Kidney (tissue), 13 donors: ENCODE measurements at regions not wholly inside any gene's neighbourhood (a gene's known extent, or its start where the extent isn't known, plus 50 kb on each side); places are given as distances from the start of the nearest gene placed in this dataset.

Source experiments
- DNase-seq, 5 donors: peaks; one replicate each; pipeline ENCODE4 v3.0.0-alpha.2; 2013 to 2020
- FAIRE-seq: peaks from 2 replicates; lab custom pipeline; 2012; peaks lifted over from hg19 to GRCh38; lab: Jason Lieb, UNC
- H3K27ac ChIP-seq, 2 donors: one replicate each; pipeline ENCODE4 v1.7.0; 2013; ENCODE audit warnings: low read depth in 2 of 2, low read length in 2 of 2, inconsistent platforms in 1 of 2
- H3K27me3 ChIP-seq: one replicate; pipeline ENCODE4 v1.7.1; 2013; ENCODE audit warnings: low read length, inconsistent platforms; ENCODE audit not compliant: control insufficient read depth, insufficient read depth
- H3K36me3 ChIP-seq, 3 donors: one replicate each; pipeline versions ENCODE4 v1.7.0 to v1.7.1; 2013; ENCODE audit warnings: low read length in 3 of 3, control low read depth in 1 of 3, inconsistent platforms in 1 of 3; ENCODE audit not compliant: insufficient read depth in 3 of 3, control insufficient read depth in 2 of 3
- H3K4me1 ChIP-seq, 3 donors: one replicate each; pipeline versions ENCODE4 v1.7.0 to v1.7.1; 2013; ENCODE audit warnings: low read length in 3 of 3, inconsistent platforms in 1 of 3, low read depth in 1 of 3; ENCODE audit not compliant: control insufficient read depth in 2 of 3, insufficient read depth in 2 of 3
- H3K4me3 ChIP-seq, 3 donors: one replicate each; pipeline versions ENCODE4 v1.7.0 to v1.8.1; 2013; ENCODE audit warnings: low read length in 3 of 3, control low read depth in 1 of 3, inconsistent platforms in 1 of 3
- H3K9ac ChIP-seq, 3 donors: one replicate each; pipeline versions ENCODE4 v1.7.0 to v1.7.1; 2013; ENCODE audit warnings: low read length in 3 of 3, control low read depth in 1 of 3, inconsistent platforms in 1 of 3
- H3K9me3 ChIP-seq, 3 donors: one replicate each; pipeline versions ENCODE4 v1.7.0 to v1.7.1; 2013; ENCODE audit warnings: low read length in 3 of 3, control low read depth in 1 of 3, inconsistent platforms in 1 of 3; ENCODE audit not compliant: control insufficient read depth in 2 of 3, insufficient read depth in 1 of 3
- intact Hi-C: fragments of 100-400 bp; cut with DNase I; formaldehyde crosslinking; loops from one replicate; pipeline ENCODE4 v1.11.1; 2022
- TF ChIP-seq, protein P1 (sequence below): IDR thresholded peaks from 3 replicates; pipeline ENCODE4 v1.5.1; 2012; ENCODE audit warnings: mild to moderate bottlenecking, moderate library complexity, borderline replicate concordance; ENCODE audit not compliant: insufficient read depth; ENCODE audit errors: extremely low read depth
- donor health status: control.
- donor health status: control.
- donor health status: control.
- donor health status: control.
- donor health status: control.
- donor health status: DM: yes; HTN: yes; CAD: no.
- donor health status: Normal renal cell carcinoma (clear cell type).

DNA sequence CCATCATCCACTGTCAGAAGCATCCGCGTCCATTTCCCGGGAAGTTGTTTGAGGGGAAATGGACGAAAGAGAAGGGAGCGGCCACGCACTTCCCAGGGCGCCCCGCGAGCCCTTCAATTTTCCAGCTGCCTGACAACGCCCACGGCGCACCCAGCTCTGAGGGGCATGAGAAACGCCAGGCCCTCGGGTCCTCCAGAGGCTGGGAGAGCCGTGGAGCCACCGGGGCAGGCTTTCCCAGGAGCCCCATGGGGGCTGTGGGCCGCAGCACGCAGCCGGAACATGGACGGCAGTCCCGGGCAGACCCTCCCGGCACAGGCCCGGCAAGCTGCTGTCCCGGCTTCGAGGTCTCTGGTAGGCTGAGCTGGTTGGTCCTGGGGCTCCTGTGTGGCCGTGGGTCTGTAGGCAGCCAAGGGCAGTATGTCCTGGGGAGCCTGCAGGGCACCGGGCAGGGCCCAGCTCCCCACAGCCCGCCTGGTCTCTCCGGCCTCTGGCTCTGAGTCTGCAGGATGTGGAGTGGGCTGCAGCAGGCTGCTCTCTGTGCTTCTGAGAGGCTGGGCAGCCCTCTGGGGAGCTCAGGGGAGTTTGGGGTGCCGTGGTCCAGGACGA, 115.2 kb downstream of the FAM53A start:
- no peaks in the 10 kb centered on the region for H3K4me1 ChIP-seq
- peak overlapping the region in 1 of 3 donors; percentile 29 for H3K4me3 ChIP-seq
- no peak overlapping the region for H3K9ac ChIP-seq
- peaks cover 4% of the 10 kb centered on the region for H3K27me3 ChIP-seq
- intact Hi-C loops = no loop called here
- H3K9me3 ChIP-seq = no peaks in the 10 kb centered on the region
- no peak for FAIRE-seq
- H3K36me3 ChIP-seq = no peaks in the 10 kb centered on the region
- H3K27ac ChIP-seq = no peak overlapping the region
- peak in 2 of 5 donors; percentile 38 to 81 for DNase-seq
- TF ChIP-seq, protein P1, sequence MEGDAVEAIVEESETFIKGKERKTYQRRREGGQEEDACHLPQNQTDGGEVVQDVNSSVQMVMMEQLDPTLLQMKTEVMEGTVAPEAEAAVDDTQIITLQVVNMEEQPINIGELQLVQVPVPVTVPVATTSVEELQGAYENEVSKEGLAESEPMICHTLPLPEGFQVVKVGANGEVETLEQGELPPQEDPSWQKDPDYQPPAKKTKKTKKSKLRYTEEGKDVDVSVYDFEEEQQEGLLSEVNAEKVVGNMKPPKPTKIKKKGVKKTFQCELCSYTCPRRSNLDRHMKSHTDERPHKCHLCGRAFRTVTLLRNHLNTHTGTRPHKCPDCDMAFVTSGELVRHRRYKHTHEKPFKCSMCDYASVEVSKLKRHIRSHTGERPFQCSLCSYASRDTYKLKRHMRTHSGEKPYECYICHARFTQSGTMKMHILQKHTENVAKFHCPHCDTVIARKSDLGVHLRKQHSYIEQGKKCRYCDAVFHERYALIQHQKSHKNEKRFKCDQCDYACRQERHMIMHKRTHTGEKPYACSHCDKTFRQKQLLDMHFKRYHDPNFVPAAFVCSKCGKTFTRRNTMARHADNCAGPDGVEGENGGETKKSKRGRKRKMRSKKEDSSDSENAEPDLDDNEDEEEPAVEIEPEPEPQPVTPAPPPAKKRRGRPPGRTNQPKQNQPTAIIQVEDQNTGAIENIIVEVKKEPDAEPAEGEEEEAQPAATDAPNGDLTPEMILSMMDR = no peak

DNA sequence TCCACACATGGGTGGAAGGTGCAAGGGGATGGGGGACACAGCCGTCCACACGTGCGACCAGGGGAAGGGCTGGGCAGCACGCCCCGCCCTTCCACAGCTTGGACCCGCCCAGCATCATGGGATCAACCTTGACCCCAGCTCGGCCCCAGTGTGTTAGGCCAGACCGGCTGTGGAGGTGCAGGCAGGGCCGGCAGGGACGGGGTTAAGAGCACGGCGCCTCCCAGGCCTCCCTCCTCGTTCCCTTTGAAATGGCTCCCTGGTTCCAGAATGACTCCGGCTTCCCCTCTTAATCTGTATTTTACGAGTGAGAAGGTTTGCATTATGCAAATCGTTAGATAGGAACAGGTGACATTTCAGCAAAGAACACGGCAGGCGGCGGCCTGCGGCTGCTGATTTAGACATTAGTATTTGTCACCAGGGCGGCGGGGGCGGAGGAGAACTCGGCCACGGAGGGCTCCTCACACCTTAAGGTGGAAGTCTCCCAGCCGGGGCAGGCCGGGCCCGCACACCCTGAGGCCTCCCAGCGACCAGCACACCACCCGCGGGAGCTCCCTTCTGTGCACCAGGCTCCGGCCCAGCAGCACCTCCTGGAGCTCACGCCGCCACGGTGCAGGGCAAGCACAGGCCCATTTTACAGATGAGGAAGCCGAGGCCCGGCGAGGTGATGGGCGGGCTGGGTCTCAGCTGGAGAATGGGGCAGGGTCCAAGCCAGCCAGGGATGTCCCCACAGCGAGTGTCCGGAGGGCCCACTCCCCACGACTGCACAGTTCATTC, 116.1 kb downstream of the FAM53A start:
- intact Hi-C loops = no loop called here
- Histone ChIP-seq H3K27me3 (peaks cover 2% of the 10 kb centered on the region), H3K9ac (no peak overlapping the region), H3K4me3 (no peak overlapping the region), H3K36me3 (no peaks in the 10 kb centered on the region), H3K27ac (no peak overlapping the region), H3K9me3 (no peaks in the 10 kb centered on the region), H3K4me1 (no peaks in the 10 kb centered on the region)
- TF ChIP-seq, protein P1 = no peak
- FAIRE-seq (no peak), DNase-seq (peak in 2 of 5 donors; percentile 56 to 66)

DNA sequence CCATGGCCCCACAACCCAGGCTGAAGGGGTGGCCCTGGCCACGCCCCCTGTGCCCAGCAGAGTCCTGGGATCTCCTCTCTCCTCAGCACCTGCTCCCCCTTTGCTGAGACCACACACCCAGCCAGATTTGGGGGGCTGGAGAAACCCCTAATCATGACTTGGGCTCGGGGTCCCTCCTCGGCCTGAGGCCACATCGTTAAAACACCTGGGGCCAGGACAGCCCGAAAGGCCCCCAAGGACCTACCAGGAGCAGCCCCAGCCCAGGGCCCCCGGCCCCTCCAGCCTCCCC, 116.7 kb downstream of the FAM53A start:
- Histone ChIP-seq H3K9me3 (no peaks in the 10 kb centered on the region), H3K27me3 (no peaks in the 10 kb centered on the region), H3K36me3 (no peaks in the 10 kb centered on the region), H3K27ac (no peak overlapping the region), H3K9ac (no peak overlapping the region), H3K4me1 (no peaks in the 10 kb centered on the region), H3K4me3 (no peak overlapping the region)
- peak in 2 of 5 donors; percentile 46 to 61 for DNase-seq
- TF ChIP-seq, protein P1 = no peak
- intact Hi-C loops = no loop called here
- FAIRE-seq = no peak
